A549 (cell line): ENCODE measurements at regions not wholly inside any gene's neighbourhood (a gene's known extent, or its start where the extent isn't known, plus 50 kb on each side); places are given as distances from the start of the nearest gene placed in this dataset.

ENCODE experiments used
- ATAC-seq, 2 experiments: fragments of 200-7000 bp in 1 of 2; fragments of >200 bp in 1 of 2; cut with Nextera tagmentation in 1 of 2; cut with Tn5 transposase in 1 of 2; 3 replicates each; pipeline versions ENCODE4 v1.8.0 to v1.9.1; 2018 to 2020; ENCODE audit warnings: mild to moderate bottlenecking in 1 of 2, moderate library complexity in 1 of 2
- CTCF ChIA-PET: fragments of 300-600 bp; sonication (Branson Sonifier 250); formaldehyde crosslinking; extraction: SDS; loops from one replicate; lab custom pipeline; 2021; ENCODE audit warnings: antibody characterized with exemption, inconsistent platforms; lab: Yijun Ruan, JAX
- POLR2A ChIA-PET: fragments of 350-600 bp; formaldehyde crosslinking; extraction: SDS; loops from one replicate; lab custom pipeline; 2021; ENCODE audit warnings: antibody characterized with exemption, inconsistent platforms; lab: Yijun Ruan, JAX
- DNase-seq, 2 experiments: peaks; one replicate each; pipeline versions ENCODE4 v3.0.0 to v3.0.0-alpha.2; 2011 to 2016; ENCODE audit warnings: low read depth in 1 of 2, low spot score in 1 of 2
- FAIRE-seq: peaks from 2 replicates; lab custom pipeline; 2011; peaks lifted over from hg19 to GRCh38; lab: Jason Lieb, UNC
- H3K27ac ChIP-seq, 2 experiments: fragments of >200 bp; sonication (Bioruptor Twin); formaldehyde crosslinking; 3 replicates each; pipeline ENCODE4 v1.5.1; 2016 to 2017
- H3K4me1 ChIP-seq: fragments of >200 bp; sonication (Bioruptor Twin); formaldehyde crosslinking; 3 replicates; pipeline ENCODE4 v1.6.1; 2016
- H3K4me2 ChIP-seq: fragments of >200 bp; sonication (Bioruptor Twin); formaldehyde crosslinking; 3 replicates; pipeline ENCODE4 v1.6.1; 2016
- H3K4me3 ChIP-seq: fragments of >200 bp; sonication (Bioruptor Twin); formaldehyde crosslinking; 3 replicates; pipeline ENCODE4 v1.5.1; 2016
- H3K9me3 ChIP-seq: fragments of >200 bp; sonication (Bioruptor Twin); formaldehyde crosslinking; 3 replicates; pipeline ENCODE4 v1.6.1; 2016
- CBX2 ChIP-seq: fragments of 200-600 bp; sonication (generic); IDR thresholded peaks from 2 replicates; pipeline ENCODE4 v1.6.1; 2016; ENCODE audit warnings: low read depth, mild to moderate bottlenecking, borderline replicate concordance
- CBX8 ChIP-seq: fragments of 200-600 bp; sonication (generic); IDR thresholded peaks from 2 replicates; pipeline ENCODE4 v1.6.1; 2016
- CEBPB ChIP-seq, 2 experiments: fragments of >200 bp in 1 of 2; sonication (Bioruptor Twin) in 1 of 2; formaldehyde crosslinking in 1 of 2; IDR thresholded peaks; 2 replicates each; pipeline ENCODE4 v1.6.1; 2012 to 2016
- CHD4 ChIP-seq: fragments of 200-600 bp; sonication (generic); IDR thresholded peaks from 2 replicates; pipeline ENCODE4 v1.6.1; 2016; ENCODE audit warnings: antibody characterized with exemption, mild to moderate bottlenecking, borderline replicate concordance
- FOSB ChIP-seq: fragments of 250-450 bp; sonication (Bioruptor Pico); IDR thresholded peaks from 2 replicates; pipeline ENCODE4 v1.5.0; 2020; ENCODE audit warnings: mild to moderate bottlenecking, moderate library complexity
- FOXS1 ChIP-seq: fragments of 250-450 bp; sonication (Bioruptor Pico); IDR thresholded peaks from 2 replicates; pipeline ENCODE4 v1.5.0; 2020; ENCODE audit warnings: mild to moderate bottlenecking, moderate library complexity
- GATA3 ChIP-seq: IDR thresholded peaks from 2 replicates; pipeline ENCODE4 v1.6.1; 2012; ENCODE audit warnings: borderline replicate concordance
- HDAC2 ChIP-seq: fragments of 200-600 bp; sonication (generic); IDR thresholded peaks from 2 replicates; pipeline ENCODE4 v1.6.1; 2016
- HEYL ChIP-seq: fragments of 250-450 bp; sonication (Bioruptor Pico); IDR thresholded peaks from 2 replicates; pipeline ENCODE4 v1.8.0; 2021; ENCODE audit warnings: mild to moderate bottlenecking, moderate library complexity
- KDM1A ChIP-seq: fragments of 200-600 bp; sonication (generic); IDR thresholded peaks from 2 replicates; pipeline ENCODE4 v1.6.1; 2016; ENCODE audit warnings: low read depth, mild to moderate bottlenecking
- MAFK ChIP-seq: fragments of 450-650 bp; IDR thresholded peaks from 2 replicates; pipeline ENCODE4 v1.6.1; 2014; ENCODE audit not compliant: partially characterized antibody
- MAZ ChIP-seq: fragments of 150-350 bp; IDR thresholded peaks from 2 replicates; pipeline ENCODE4 v1.6.1; 2014; ENCODE audit warnings: antibody characterized with exemption, low read depth, low read length, borderline replicate concordance
- MYC ChIP-seq: IDR thresholded peaks from 2 replicates; pipeline ENCODE4 v1.6.1; 2012; ENCODE audit warnings: mild to moderate bottlenecking, inconsistent platforms, low read length, improper control_type of control experiment, borderline replicate concordance
- NFE2L2 ChIP-seq: fragments of 150-350 bp; conservative IDR thresholded peaks from 2 replicates; pipeline ENCODE4 v1.6.1; 2014; ENCODE audit warnings: low read length
- NR3C1 ChIP-seq: fragments of >200 bp; sonication (Bioruptor Twin); formaldehyde crosslinking; IDR thresholded peaks from 3 replicates; pipeline ENCODE4 v1.6.1; 2017
- RCOR1 ChIP-seq: fragments of 150-350 bp; IDR thresholded peaks from 2 replicates; pipeline ENCODE4 v1.6.1; 2014; ENCODE audit warnings: antibody characterized with exemption, low read length, low read depth
- RFX5 ChIP-seq: fragments of 450-650 bp; IDR thresholded peaks from 2 replicates; pipeline ENCODE4 v1.7.1; 2014; ENCODE audit warnings: antibody characterized with exemption, mild to moderate bottlenecking, moderate library complexity
- RNF2 ChIP-seq: fragments of 200-600 bp; sonication (generic); IDR thresholded peaks from 2 replicates; pipeline ENCODE4 v1.6.1; 2016; ENCODE audit warnings: low read depth, mild to moderate bottlenecking, antibody characterized with exemption, moderate library complexity, borderline replicate concordance
- TFCP2L1 ChIP-seq: fragments of 250-450 bp; sonication (Bioruptor Pico); IDR thresholded peaks from 2 replicates; pipeline ENCODE4 v1.5.0; 2021; ENCODE audit warnings: mild to moderate bottlenecking
- TP53 ChIP-seq: fragments of 250-450 bp; sonication (Bioruptor Pico); IDR thresholded peaks from 2 replicates; pipeline ENCODE4 v1.5.0; 2021; ENCODE audit warnings: mild to moderate bottlenecking, moderate library complexity
- ZSCAN20 ChIP-seq: fragments of 250-450 bp; sonication (Bioruptor Pico); IDR thresholded peaks from 2 replicates; pipeline ENCODE4 v1.8.0; 2022; ENCODE audit warnings: mild to moderate bottlenecking, moderate library complexity
- WGBS: methylation state at CpG from one replicate; pipeline ENCODE4 v1.1.6; 2017; ENCODE audit errors: missing lambda C conversion rate; 5-methylcytosine and 5-hydroxymethylcytosine counted together
- TF ChIP-seq, protein P1 (sequence below): IDR thresholded peaks from 2 replicates; pipeline ENCODE4 v1.6.1; 2012
- TF ChIP-seq, protein P2 (sequence below): IDR thresholded peaks from 2 replicates; pipeline ENCODE4 v1.6.1; 2012
- TF ChIP-seq, protein P3 (sequence below): fragments of 200-600 bp; sonication (generic); IDR thresholded peaks from 2 replicates; pipeline ENCODE4 v1.6.1; 2016; ENCODE audit warnings: antibody characterized with exemption, mild to moderate bottlenecking, moderate library complexity
- TF ChIP-seq, protein P4 (sequence below): fragments of >200 bp; sonication (Bioruptor Twin); formaldehyde crosslinking; IDR thresholded peaks from 3 replicates; pipeline ENCODE4 v1.6.1; 2016

DNA sequence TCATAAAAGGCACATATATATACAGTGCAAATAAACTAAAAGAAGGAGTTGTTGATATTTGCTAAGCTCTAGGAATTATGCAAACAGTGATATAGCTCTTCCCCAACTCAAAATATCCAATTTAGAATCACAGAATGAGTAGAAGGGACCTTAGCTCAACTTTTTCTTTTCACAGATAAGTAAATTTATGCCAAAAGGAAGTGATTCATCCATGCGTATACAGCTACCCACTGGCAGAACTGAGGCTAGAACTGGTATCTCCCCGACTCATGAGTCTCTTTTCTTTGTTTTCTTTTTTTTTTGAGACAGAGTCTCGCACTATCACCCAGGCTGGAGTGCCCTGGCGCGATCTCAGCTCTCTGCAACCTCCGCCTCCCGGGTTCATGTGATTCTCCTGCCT, 54.2 kb upstream of the SVIL start:
- ChIA-PET CTCF (interaction anchor here (0.6 to 1.4 kb wide), 7 partner anchors 11 to 584 kb away, joined by 3 to 5 read pairs (median 3); no protein-coding TSS in a partner anchor), POLR2A (interaction anchor here (1.2 kb wide), 1 partner anchor 25 kb away, joined by 4 read pairs; no protein-coding TSS in a partner anchor)
- DNase-seq = peak in 1 of 2 experiments; percentile 23
- H3K4me2 ChIP-seq = peak overlapping the region; percentile 66
- peak overlapping the region in 1 of 2 experiments; percentile 72; a peak in 3 of 6 replicates for H3K27ac ChIP-seq
- no peak for TF ChIP-seq CBX2
- TF ChIP-seq CBX8 = no peak
- H3K4me3 ChIP-seq = no peak overlapping the region
- ATAC-seq = peak in 1 of 2 experiments; percentile 71; a peak in 3 of 6 replicates
- H3K4me1 ChIP-seq = peaks cover 30% of the 10 kb centered on the region
- no peaks in the 10 kb centered on the region for H3K9me3 ChIP-seq
- FAIRE-seq = no peak
- WGBS = 30% methylated on average over 7 of the region's 7 CpGs

DNA sequence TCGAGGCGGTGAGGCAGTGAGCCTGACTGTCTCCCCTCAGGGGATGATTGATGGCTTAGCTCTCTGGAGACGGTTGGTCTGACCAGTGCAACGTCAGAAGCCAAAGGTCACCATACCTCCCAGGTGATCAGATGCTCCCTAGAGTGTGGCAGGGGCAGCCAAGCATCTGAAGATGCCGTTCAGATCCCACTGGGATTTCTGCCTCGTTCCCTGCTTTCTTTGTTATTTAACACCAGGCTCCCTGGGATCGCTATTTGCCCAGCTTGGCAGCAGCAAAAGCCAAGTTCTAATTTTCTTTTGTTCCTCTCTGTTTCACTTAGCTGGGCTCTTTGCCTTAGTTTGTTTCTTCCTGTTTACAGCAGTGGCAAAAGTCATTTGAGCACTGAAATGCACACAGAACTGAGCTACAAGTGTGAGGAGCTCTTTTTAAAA, 53.5 kb upstream of the SVIL start:
- WGBS = 40% methylated on average over 7 of the region's 7 CpGs
- Histone ChIP-seq H3K27ac (peak overlapping the region; percentile 6 to 55; a peak in 1 of 6 replicates), H3K4me2 (peak overlapping the region; percentile 66), H3K4me3 (no peak overlapping the region), H3K9me3 (no peaks in the 10 kb centered on the region), H3K4me1 (peaks cover 30% of the 10 kb centered on the region)
- ChIA-PET POLR2A (interaction anchor here (1.2 kb wide), 1 partner anchor 26 kb away, joined by 4 read pairs; no protein-coding TSS in a partner anchor), CTCF (interaction anchor here (0.8 to 1.4 kb wide), 6 partner anchors 12 to 170 kb away, joined by 3 to 5 read pairs (median 3); no protein-coding TSS in a partner anchor)
- DNase-seq (no peak), ATAC-seq (peak in 1 of 2 experiments; percentile 46; a peak in 3 of 6 replicates), FAIRE-seq (no peak)
- TF ChIP-seq KDM1A = no peak
- TF ChIP-seq NR3C1 = no peak
- no peak for TF ChIP-seq ZSCAN20 (CRISPR knock-in tag)
- TF ChIP-seq TP53 = no peak
- no peak for TF ChIP-seq MYC
- TF ChIP-seq FOXS1 (CRISPR knock-in tag) = no peak
- no peak for TF ChIP-seq FOSB (CRISPR knock-in tag)
- TF ChIP-seq, protein P1, sequence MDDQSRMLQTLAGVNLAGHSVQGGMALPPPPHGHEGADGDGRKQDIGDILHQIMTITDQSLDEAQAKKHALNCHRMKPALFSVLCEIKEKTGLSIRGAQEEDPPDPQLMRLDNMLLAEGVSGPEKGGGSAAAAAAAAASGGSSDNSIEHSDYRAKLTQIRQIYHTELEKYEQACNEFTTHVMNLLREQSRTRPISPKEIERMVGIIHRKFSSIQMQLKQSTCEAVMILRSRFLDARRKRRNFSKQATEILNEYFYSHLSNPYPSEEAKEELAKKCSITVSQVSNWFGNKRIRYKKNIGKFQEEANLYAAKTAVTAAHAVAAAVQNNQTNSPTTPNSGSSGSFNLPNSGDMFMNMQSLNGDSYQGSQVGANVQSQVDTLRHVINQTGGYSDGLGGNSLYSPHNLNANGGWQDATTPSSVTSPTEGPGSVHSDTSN = no peak
- no peak for TF ChIP-seq TFCP2L1 (CRISPR knock-in tag)
- TF ChIP-seq CEBPB (IDR thresholded peaks at IDR 0.05) = no peak
- TF ChIP-seq, protein P2, sequence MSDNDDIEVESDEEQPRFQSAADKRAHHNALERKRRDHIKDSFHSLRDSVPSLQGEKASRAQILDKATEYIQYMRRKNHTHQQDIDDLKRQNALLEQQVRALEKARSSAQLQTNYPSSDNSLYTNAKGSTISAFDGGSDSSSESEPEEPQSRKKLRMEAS = no peak

DNA sequence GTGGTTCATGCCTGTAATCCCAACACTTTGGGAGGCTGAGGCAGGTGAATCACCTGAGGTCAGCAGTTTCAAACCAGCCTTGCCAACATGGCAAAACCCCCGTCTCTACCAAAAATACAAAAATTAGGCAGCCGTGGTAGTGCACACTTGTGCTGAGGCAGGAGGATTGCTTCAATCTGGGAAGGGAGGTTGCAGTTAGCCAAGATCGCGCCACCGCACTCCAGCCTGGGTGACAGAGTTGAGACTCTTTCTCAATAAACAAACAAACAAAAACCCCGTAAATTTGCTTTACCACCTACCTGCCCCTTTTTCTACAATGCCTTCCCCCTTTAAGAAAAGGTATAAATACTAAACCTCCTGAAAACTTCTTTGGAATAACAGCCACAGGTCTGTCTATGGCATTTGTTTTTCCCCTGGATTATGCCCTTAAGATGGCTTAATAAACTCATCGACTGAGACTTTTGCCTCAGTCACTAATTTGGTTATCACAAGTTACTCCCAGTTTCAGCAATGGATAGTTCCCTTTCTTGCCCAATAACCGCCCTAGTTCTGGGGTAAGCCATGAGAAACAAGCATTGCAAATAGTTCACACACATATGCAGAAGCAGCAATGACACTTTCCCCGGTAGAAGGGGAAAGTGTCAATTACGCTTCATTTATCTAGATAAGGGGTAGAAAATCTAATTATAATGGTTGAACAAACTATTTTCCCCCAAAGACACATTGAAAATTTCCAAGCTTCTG, 52.8 kb upstream of the SVIL start:
- Histone ChIP-seq H3K4me2 (peak overlapping the region; percentile 66), H3K4me3 (no peak overlapping the region), H3K4me1 (peaks cover 30% of the 10 kb centered on the region), H3K27ac (no peak overlapping the region), H3K9me3 (no peaks in the 10 kb centered on the region)
- no peak for DNase-seq
- 92% methylated on average over 10 of the region's 10 CpGs for WGBS
- no peak for TF ChIP-seq NR3C1
- no peak for TF ChIP-seq HEYL (CRISPR knock-in tag)
- no peak for TF ChIP-seq CHD4
- TF ChIP-seq MAFK = peak; percentile 40
- no peak for TF ChIP-seq RCOR1
- TF ChIP-seq HDAC2 = no peak
- TF ChIP-seq, protein P3, sequence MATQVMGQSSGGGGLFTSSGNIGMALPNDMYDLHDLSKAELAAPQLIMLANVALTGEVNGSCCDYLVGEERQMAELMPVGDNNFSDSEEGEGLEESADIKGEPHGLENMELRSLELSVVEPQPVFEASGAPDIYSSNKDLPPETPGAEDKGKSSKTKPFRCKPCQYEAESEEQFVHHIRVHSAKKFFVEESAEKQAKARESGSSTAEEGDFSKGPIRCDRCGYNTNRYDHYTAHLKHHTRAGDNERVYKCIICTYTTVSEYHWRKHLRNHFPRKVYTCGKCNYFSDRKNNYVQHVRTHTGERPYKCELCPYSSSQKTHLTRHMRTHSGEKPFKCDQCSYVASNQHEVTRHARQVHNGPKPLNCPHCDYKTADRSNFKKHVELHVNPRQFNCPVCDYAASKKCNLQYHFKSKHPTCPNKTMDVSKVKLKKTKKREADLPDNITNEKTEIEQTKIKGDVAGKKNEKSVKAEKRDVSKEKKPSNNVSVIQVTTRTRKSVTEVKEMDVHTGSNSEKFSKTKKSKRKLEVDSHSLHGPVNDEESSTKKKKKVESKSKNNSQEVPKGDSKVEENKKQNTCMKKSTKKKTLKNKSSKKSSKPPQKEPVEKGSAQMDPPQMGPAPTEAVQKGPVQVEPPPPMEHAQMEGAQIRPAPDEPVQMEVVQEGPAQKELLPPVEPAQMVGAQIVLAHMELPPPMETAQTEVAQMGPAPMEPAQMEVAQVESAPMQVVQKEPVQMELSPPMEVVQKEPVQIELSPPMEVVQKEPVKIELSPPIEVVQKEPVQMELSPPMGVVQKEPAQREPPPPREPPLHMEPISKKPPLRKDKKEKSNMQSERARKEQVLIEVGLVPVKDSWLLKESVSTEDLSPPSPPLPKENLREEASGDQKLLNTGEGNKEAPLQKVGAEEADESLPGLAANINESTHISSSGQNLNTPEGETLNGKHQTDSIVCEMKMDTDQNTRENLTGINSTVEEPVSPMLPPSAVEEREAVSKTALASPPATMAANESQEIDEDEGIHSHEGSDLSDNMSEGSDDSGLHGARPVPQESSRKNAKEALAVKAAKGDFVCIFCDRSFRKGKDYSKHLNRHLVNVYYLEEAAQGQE = peak; percentile 63; the same call in 1 of the 2 replicates
- TF ChIP-seq, protein P2 = no peak
- TF ChIP-seq NFE2L2 = no peak
- TF ChIP-seq MAZ = no peak
- TF ChIP-seq GATA3 = no peak
- TF ChIP-seq RNF2 = no peak
- TF ChIP-seq, protein P4, sequence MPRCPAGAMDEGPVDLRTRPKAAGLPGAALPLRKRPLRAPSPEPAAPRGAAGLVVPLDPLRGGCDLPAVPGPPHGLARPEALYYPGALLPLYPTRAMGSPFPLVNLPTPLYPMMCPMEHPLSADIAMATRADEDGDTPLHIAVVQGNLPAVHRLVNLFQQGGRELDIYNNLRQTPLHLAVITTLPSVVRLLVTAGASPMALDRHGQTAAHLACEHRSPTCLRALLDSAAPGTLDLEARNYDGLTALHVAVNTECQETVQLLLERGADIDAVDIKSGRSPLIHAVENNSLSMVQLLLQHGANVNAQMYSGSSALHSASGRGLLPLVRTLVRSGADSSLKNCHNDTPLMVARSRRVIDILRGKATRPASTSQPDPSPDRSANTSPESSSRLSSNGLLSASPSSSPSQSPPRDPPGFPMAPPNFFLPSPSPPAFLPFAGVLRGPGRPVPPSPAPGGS = no peak
- no peak for TF ChIP-seq RFX5
- no peak for TF ChIP-seq TP53
- FAIRE-seq = no peak
- ChIA-PET POLR2A (interaction anchor here (1.2 kb wide), 1 partner anchor 27 kb away, joined by 4 read pairs; no protein-coding TSS in a partner anchor), CTCF (interaction anchor here (0.8 to 1.4 kb wide), 4 partner anchors 13 to 171 kb away, joined by 3 to 5 read pairs (median 4); no protein-coding TSS in a partner anchor)
- ATAC-seq = no peak
